NCI-H1694 (cell line): ENCODE measurements at regions not wholly inside any gene's neighbourhood (a gene's known extent, or its start where the extent isn't known, plus 50 kb on each side); places are given as distances from the start of the nearest gene placed in this dataset.

Source experiments
- DNase-seq: peaks from one replicate; lab custom pipeline; 2025; lab: John Stamatoyannopoulos, UW

DNA sequence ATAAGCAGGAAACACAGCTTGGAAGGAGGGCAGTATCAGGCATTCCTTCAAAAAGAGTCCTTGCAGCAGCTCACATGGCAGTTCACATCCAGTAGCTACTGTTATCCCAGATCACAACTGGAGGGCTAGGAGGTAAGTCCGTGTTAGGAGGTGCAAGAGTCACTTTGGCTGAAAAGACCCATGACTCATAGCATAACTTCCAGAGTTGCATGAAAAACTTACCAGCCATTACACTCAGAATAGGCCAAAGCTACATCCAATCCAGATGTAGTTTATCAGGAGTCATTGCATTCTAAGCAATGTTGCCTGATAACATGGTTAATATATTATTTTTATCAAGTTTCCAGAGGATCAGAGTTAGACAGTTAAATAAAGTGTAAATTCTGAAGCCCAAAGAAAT lies 1126.4 kb upstream of the SEMA6A start:
- DNase-seq: no peak

DNA sequence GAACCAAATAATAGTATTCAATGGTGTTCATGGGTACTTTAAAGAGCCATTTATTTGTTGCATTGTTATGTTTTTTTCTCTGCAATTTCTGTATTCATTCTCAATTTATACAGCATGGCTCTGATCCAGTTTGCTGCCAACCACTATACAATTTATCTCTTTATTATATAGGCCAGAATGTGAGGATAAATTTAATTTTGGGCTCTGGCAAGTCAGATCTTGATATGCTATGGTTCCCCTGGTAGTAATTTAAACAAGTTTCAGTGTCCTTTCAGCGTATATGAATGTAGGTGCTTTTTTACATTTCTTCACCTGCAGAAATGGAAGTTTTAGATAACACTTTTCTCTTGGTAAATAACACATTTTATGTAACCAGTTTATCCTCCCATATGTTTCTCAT lies 1118.0 kb upstream of the SEMA6A start:
- no peak for DNase-seq

DNA sequence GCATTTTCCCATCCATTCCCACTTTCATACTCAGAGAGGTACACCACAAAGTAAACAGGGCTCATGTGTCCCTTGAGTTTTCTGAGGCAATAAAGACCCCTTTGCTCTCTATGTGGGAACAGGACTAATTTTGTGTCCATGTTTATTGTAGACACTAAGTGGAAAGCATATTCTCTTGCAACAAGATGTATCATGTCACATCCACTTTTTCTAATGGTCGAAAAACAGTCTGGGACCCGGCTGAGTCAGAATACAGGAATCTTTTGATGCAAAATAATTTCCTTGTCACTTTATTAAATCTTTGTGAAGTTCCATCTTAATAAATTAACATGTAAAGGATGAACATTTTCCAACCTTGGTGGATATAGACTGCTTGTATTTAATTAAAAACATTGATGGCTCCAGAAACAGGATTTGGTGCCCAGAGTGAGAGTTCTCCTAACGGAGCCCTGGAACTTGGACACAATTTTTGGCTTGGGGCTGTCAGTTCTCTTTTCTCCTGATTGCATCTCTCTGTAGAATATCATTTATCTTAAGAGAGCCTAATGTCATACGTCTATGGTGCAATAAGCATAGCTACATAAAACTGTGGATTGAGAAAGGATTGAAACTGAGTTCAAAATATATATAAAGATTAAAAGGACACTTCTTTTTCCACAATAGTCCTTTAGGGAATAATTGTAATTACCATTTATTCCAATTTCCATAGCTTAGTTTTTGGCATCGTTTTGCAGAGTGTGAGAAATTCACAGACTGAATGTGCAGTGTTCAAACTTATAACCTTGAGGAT lies 1116.7 kb upstream of the SEMA6A start:
- DNase-seq: no peak

DNA sequence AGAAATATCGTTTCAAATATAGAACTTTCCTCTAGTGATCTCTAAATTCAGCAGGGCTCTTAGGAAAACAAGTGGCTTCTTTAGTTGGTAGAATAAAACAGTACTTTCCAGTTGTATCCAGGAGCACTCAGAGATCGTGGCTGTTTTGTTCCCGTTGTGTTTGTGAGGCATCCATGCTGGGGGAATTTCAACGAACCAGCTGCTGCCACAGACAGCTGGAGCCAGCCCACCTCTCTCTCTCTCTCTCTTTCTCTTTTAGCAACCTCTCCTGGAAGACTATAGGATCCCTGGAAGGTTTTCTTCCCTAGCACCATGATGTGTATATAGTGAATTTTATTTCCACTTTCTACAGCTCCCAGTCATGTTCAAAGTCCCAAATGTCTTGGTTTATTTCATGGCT lies 1116.0 kb upstream of the SEMA6A start:
- no peak for DNase-seq

DNA sequence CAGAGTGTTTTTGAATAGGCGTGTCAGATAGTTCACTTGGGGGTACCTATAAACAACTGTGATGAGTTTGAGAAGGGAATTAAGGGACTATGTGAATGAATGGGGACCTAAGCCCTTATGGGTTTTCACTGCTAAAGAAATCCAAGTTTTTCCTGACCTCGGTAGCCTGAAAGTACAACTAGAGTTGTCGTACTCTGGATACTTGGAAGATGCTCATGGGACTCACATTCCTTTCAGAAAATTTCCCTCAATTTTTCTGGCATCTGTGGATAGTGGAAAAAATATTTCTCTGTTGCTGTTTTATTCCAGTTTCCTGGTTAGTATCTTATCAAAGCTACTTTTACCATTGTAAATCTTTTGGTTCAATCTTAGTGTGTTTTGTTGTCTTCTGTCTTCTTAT lies 1112.3 kb upstream of the SEMA6A start:
- no peak for DNase-seq

DNA sequence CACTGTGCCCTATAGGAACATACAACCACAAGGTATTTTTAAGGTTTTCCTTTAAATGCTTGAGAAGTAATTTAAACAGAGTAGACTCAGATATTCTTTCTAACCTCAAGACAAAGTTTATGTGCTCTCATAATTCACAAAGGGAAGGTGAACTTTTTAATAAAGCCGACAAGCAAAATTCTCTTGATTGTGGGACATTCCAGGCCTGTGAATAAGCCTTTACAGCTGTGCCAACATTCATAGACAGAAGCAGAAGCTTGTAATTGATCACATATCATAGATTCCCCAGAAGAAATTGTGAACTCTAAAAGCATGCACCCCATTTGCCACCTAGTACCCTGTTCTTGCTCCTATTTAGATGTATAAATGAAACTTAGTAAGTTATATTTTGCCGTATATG lies 1107.8 kb upstream of the SEMA6A start:
- DNase-seq: no peak

DNA sequence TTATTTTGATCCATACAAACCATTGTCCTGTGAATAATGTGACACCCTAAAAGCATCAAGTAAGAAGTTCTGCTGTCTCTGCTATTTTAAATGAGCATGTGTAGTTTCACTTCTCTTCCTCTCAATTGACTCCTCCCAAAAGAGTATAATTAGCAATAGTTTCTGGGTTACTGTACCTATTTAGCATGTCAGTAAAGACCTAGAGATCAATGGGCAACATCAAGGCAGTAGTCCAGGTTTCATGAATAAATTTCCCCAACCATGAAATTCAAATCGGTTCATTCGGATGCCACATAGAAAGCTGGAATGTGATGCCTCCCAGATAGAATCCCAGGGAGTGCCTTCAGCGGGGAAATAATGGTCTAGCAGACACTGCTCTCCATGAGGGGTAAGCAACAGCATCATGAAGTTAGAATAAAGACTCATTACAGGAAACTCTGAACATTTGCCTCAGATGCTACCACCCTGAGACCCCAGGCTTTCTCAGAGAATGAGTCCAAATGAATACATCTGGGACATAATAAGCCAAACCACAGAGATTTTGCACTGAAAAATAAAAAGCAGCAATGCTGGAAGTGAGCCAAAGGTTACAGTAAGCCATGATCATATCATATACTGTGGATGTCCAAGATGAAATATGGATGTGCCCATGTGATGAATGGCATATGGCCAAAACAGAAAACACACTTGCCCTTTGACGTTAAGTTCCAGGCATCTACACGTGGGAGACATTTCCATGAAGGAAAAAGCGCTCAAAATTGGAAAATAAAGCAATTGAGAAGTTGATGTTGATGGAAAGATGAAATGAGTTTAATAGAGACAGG lies 1107.0 kb upstream of the SEMA6A start:
- no peak for DNase-seq

DNA sequence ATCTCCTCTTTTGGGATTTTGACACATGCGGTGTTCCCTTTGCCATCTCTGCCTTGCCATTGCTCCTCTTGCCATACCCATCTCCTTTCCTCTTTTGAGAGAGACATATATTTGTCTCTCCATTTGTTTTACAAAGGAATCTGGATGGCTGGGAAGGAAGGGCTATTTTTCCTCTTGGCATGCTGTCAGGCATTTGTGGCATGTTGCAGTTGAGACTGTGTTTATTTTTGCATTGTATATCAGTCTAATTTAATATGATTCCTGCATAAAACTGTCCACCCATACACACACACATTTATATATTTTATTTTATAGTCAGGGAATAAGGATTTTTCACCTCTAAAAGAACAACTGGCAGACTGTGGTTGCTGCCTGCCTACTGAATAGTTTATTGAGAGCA lies 1105.8 kb upstream of the SEMA6A start:
- no peak for DNase-seq

DNA sequence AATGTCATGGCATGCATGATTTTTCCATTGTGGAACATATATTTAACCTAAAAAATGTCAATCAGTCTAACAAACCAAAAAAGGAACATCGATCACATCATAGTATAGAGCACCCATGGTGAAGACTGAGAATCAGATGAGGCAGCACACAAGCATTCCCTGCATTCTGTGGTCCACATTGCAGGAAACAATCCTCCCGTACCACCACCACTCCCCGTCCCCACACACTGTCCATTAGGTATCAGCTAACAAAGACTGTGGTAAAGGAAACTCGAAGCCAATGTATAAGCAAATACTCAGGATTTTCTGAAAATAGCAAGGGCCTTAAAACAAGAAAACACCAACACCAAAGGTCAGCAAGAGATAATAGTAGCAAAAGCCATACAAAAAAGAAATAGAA lies 1104.4 kb upstream of the SEMA6A start:
- no peak for DNase-seq

DNA sequence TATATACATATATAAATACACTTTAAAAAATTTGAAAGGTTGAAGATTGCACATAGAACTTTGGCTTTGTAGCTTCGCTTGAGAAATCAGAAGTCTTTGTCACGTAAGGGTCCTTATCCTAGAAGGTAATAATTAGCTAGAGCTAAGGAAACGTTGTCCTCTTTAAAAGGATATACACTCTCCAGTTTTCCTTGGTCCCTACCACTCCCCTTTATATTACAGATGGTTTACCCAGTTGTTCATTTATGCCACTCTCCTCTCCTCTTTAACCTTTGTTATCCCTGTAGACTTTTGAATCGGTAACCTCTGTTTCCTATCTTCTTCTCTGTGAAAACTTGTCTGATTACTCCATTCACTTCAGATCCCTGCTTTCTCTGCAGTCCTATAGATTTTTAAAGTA lies 1101.0 kb upstream of the SEMA6A start:
- DNase-seq: no peak

DNA sequence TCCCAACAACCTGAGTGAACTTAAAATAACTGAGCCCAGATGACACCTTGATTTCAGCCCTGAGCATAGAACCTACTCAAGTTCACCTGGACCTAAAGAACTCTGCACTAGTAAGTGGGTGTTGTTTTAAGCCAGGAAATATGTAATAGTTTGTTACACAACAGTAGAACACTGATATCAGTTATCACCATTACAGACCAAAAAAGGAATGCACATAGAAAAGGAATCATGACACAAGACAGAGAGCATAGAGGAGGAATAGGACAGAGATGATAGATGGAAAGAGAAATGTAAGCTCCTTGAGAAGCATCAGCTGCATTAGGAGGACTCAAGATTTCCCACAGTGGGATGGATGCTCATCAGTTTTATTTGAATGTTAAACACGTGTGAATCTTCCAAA lies 1096.9 kb upstream of the SEMA6A start:
- DNase-seq: no peak

DNA sequence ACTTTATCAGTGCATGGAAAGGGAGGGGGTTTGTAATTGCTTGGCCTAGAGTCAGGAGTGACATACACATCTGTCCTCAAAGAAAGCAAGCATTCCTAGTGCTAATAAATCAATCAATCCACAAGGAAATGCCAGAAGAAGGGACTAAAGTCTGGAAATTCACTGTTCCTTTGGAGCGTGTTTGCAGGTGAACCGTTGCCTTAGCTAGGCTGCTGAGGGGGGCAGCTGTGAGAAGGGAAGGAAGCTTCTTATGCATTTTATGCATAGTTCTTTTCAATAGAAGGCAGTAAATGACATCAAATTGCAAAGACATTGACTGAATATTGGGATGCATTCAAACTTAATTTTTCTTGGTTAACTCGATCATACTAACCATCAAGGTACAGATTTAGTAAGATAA lies 1092.5 kb upstream of the SEMA6A start:
- DNase-seq: no peak

DNA sequence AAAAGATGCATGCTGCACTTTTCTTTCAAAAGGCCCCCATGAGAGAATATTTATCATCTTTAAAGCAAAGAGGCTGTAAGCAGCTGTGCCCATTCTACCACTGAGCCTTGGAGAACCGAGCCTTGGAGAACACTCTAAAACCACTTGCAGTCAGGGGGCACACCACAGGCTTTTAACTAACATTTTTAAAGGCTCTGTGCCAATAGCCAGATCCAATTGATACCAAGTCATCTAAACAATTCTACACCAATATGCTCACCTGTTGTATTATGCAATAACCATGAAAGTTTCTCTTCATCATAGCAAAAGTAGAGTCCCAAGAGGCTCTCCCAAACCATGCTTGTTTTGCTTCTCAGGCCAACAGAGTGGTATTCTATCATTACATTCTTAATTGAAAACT lies 1090.5 kb upstream of the SEMA6A start:
- DNase-seq: no peak

DNA sequence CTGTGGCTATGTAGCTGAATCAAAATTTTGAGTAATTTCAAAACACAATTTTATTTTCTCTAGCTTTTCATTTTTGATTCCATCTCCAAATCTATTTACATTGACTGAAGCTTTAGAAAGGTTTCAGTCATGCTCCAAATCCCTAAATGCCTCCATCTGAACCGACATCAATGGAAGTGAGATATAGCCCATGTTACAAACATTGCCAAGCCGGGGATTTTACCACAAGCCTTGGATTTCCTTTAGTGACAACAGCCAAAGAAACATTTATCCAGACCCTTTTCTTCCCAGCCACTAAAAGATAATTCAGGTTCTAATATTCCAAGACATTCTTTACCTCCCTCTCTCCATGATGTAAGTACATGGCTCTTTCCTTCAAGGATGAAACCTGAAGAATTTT lies 1087.7 kb upstream of the SEMA6A start:
- DNase-seq: no peak

DNA sequence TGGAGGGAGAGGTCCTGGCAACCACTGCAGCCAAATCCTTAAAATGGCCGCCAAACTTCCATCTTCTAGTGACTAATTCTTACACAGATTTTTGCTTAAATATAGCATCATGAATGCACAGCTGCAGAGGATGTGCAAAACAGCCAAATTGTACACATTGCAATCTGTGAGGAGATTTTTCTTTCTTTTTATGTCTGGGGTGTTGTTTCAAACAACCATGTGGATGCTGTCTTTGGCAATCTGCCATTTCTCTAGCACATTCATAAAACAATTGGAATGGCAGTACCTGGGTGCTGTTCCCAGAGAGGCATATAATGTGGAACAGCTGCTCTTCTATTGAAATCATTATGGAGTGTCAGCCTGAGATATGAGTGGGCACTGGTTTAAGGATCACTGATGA lies 1082.9 kb upstream of the SEMA6A start:
- peak; percentile 73 for DNase-seq

DNA sequence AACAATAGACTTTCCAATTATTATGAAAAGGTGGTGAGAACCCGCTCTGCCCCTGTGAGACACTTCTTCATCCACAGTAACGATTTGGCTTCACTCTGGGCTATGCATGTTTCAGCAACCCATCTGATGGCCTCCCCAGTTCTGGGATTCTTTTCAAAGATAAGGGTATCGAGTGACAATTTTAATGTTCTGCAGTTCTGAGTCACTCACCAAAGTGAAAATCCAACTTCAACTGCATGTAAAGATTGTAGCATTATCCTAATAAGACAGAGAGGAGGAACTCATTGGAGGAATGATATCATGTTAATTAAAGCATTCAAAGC lies 1078.3 kb upstream of the SEMA6A start:
- DNase-seq: no peak

DNA sequence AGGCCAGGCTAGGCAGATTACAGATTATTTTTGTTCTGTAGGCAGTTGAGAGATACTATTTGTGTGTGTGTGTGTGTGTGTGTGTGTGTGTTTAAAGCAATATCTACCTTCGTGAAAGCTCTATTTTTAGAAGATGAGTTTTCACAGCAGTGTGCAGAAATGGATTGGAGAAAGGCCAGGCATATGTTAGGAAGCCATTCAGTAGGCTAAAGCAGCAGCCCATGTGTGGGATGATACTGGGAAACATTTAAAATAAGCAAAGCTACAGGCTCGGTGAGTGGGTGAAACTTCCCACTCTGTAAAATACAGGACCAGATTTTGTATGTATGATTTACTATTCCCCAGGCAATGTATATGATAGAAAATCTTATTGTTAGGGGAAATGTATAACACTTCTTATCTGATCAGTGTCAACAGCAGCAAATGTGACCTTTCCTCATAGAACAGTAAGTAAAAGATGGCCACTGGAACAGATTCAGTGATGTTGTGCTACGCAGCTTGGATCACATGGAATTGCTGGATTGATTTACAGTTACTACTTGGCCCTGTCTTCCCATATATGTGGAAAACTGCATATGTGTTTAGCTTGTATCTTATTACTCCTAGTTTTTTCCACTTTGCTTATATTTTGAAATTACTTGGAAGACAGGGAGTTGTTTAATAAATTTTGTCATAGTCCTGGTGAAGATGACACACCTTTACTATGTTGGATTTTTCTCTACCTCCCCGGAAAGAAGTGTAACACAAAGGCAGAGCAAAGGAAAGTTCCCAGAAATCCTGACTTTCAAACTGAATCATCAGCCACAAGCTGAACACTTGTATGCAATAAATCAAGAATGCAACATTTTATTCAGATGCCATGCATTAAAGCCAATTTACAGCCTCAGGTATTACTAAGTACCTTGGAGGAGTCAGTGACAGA lies 1077.7 kb upstream of the SEMA6A start:
- no peak for DNase-seq

DNA sequence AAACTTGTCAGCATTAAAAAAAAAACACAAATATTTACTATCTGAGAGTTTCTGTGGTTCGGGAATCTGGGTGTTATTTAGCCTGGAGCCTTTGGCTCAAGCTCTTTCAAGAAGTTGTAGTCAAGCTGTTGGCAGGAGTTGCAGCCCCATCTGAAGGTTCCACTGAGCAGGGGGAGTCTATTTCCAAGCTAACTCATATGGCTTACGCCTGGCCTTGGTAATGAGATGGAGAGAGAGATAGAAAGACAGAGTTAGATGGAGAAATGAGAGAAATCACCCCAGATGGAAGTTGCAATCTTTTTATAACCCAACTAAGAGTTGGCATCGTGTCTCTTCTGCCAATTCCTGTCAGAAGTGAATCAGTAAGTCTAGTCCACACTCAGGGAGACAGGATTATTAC lies 1075.2 kb upstream of the SEMA6A start:
- DNase-seq: no peak

DNA sequence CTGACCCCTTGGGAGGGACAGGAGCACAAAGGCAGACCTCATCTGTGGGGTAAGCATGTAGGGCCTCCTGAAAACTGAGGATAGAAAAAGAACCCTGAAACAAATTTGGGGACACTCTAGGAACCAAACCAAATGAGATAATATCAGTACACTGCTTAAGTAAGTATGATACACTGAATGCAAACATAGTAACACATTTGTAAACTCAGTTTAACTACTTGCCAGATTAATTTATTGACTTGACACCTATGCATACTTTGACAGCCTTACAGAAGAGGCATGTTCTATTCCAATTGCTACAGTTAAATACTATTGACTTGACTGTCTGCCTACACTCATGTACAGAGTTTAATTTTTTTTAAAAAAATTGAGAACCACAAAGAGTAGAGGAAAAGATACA lies 1070.8 kb upstream of the SEMA6A start:
- no peak for DNase-seq

DNA sequence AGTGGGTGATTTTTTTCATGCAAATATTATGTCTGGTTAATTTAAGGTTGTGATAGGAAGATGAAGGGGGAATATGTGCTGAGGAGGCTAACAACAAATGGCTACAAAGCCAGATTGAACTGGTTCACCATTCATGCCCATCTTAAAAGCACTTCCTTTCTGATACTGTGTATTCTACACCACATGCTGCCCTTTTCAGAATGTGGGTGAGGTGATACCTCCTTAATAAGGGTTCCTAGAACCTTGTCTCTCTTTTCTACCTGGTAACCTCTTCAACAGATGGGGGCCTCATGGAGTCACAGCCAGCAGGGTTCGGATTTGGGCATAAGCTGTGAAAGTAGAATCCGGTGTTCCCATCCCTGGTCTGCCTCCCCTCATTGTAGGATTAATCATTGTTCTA lies 1064.0 kb upstream of the SEMA6A start:
- DNase-seq: no peak

DNA sequence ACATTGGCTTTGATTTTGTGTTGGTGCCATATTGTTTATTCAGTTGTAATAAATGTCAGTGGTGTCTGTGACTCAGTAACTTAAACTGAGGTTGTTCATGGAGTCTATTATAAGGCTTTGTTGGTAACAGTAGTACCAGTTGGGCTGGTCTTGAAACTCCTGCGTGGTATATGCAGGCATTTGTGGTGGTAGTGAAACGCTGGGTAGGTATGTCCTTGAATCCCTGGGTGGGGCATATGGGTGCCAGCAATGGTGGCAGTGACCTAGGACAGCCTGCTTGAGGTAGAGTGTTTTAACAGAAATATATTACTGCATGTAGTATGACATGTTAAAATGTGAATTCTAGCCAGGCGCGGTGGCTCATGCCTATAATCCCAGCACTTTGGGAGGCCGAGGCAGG lies 1058.5 kb upstream of the SEMA6A start:
- DNase-seq: no peak

DNA sequence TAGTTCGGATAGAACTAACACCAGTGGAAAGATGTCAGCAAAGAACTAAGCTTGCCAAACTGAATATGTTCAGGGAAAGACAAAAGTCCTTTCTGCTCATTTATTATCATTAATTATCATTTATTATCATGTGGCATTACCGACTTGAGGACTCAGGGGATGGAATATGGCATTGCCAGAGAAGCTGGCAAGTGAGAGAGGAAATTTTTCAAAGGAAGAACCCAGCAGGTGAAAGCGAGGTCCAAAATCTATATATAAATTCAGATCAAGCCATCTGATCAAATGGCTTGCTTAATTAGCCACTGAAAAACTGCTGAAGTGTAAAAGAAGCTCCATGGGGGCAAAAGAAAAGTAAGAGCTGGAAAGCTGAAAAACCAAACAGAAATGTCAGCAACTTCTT lies 1049.6 kb upstream of the SEMA6A start:
- DNase-seq: no peak
